Esophagus muscularis mucosa (tissue), 3 donors: ENCODE measurements at regions not wholly inside any gene's neighbourhood (a gene's known extent, or its start where the extent isn't known, plus 50 kb on each side); places are given as distances from the start of the nearest gene placed in this dataset.

ENCODE experiments used
- CTCF ChIP-seq, 3 experiments: fragments of 200-600 bp in 2 of 3; fragments of 450-650 bp in 1 of 3; sonication (generic) in 2 of 3; IDR thresholded peaks; one replicate each; pipeline ENCODE4 v1.5.1; 2017 to 2019; ENCODE audit warnings: antibody characterized with exemption in 3 of 3, mild to moderate bottlenecking in 2 of 3, moderate library complexity in 1 of 3
- POLR2A ChIP-seq: fragments of 450-650 bp; IDR thresholded peaks from one replicate; pipeline ENCODE4 v1.6.1; 2017; ENCODE audit warnings: antibody characterized with exemption, moderate library complexity, mild to moderate bottlenecking, low read depth
- POLR2AphosphoS5 ChIP-seq, 2 donors: sonication (generic); formaldehyde crosslinking; IDR thresholded peaks; one replicate each; pipeline ENCODE4 v1.6.1; 2017; ENCODE audit warnings: antibody characterized with exemption in 2 of 2

- no peak for TF ChIP-seq CTCF (IDR thresholded peaks at IDR 0.05)
- TF ChIP-seq POLR2AphosphoS5 (IDR thresholded peaks at IDR 0.05) = no peak
- no peak for TF ChIP-seq POLR2A
These were observed 255.1 kb upstream of the SOX21 start for GRCh38 chr13:94967183-94968039.
